Common myeloid progenitor, CD34-positive (primary cell): ENCODE measurements at regions not wholly inside any gene's neighbourhood (a gene's known extent, or its start where the extent isn't known, plus 50 kb on each side); places are given as distances from the start of the nearest gene placed in this dataset.

Source experiments
- CTCF ChIA-PET: fragments of 350-600 bp; sonication (Branson Sonifier 250); formaldehyde crosslinking; loops from one replicate; lab custom pipeline; 2021; ENCODE audit warnings: antibody characterized with exemption; lab: Charles Lee
- POLR2A ChIA-PET: fragments of 350-600 bp; sonication (Branson Sonifier 250); formaldehyde crosslinking; loops from one replicate; lab custom pipeline; 2021; ENCODE audit warnings: antibody characterized with exemption; lab: Charles Lee
- DNase-seq, 3 donors: peaks; one replicate each; pipeline versions ENCODE4 v3.0.0 to v3.0.0-alpha.2; 2013
- H3K27ac ChIP-seq, 2 experiments: 1 replicate in 1 of 2; 2 replicates in 1 of 2; pipeline ENCODE4 v1.7.0; 2013; ENCODE audit warnings: inconsistent platforms in 2 of 2, low read length in 2 of 2, mild to moderate bottlenecking in 2 of 2, low read depth in 1 of 2, moderate library complexity in 1 of 2; ENCODE audit not compliant: severe bottlenecking in 2 of 2, insufficient read depth in 1 of 2, poor library complexity in 1 of 2
- H3K27me3 ChIP-seq, 5 experiments: replicated peaks in 2 of 5; 1 replicate in 3 of 5; 2 replicates in 2 of 5; pipeline versions ENCODE4 v1.6.1 to v1.7.0; 2013; ENCODE audit warnings: low read length in 4 of 5, mild to moderate bottlenecking in 2 of 5, moderate library complexity in 2 of 5, inconsistent platforms in 1 of 5; ENCODE audit not compliant: insufficient read depth in 5 of 5, control insufficient read depth in 4 of 5
- H3K36me3 ChIP-seq, 4 experiments: 1 replicate in 2 of 4; 2 replicates in 2 of 4; pipeline versions ENCODE4 v1.6.1 to v1.7.0; 2013; ENCODE audit warnings: low read length in 3 of 4, control low read depth in 1 of 4, mild to moderate bottlenecking in 1 of 4; ENCODE audit not compliant: control insufficient read depth in 4 of 4, insufficient read depth in 4 of 4
- H3K4me1 ChIP-seq, 4 experiments: 1 replicate in 3 of 4; 2 replicates in 1 of 4; pipeline versions ENCODE4 v1.6.1 to v1.7.1; 2013; ENCODE audit warnings: low read length in 3 of 4, mild to moderate bottlenecking in 3 of 4, control low read depth in 1 of 4, inconsistent platforms in 1 of 4, moderate library complexity in 1 of 4; ENCODE audit not compliant: control insufficient read depth in 4 of 4, insufficient read depth in 4 of 4; ENCODE audit errors: control extremely low read depth in 1 of 4
- H3K4me3 ChIP-seq, 7 experiments: 1 replicate in 4 of 7; 2 replicates in 3 of 7; pipeline versions ENCODE4 v1.5.1 to v1.7.0; 2013; ENCODE audit warnings: mild to moderate bottlenecking in 7 of 7, low read length in 6 of 7, moderate library complexity in 6 of 7, inconsistent platforms in 2 of 7, low read depth in 2 of 7, control low read depth in 1 of 7; ENCODE audit not compliant: insufficient read depth in 4 of 7, control insufficient read depth in 1 of 7; ENCODE audit errors: extremely low read depth in 1 of 7
- H3K9me3 ChIP-seq, 5 experiments: 1 replicate in 4 of 5; 2 replicates in 1 of 5; pipeline versions ENCODE4 v1.6.1 to v1.7.1; 2013; ENCODE audit warnings: low read length in 4 of 5, mild to moderate bottlenecking in 2 of 5, inconsistent platforms in 1 of 5, low read depth in 1 of 5, moderate library complexity in 1 of 5; ENCODE audit not compliant: control insufficient read depth in 4 of 5, insufficient read depth in 2 of 5; ENCODE audit errors: control extremely low read depth in 1 of 5
- WGBS: methylation state at CpG from one replicate; pipeline ENCODE4 v1.1.5; 2013; ENCODE audit not compliant: insufficient coverage; 5-methylcytosine and 5-hydroxymethylcytosine counted together

GRCh38 chr10:3477683-3478082 lies 305.1 kb upstream of the PITRM1 start:
- no peaks in the 10 kb centered on the region for H3K36me3 ChIP-seq
- peaks cover 0 to 10% (median under 1%) of the 10 kb centered on the region in 4 experiments for H3K4me1 ChIP-seq
- WGBS, result 50% methylated on average over 2 of the region's 3 CpGs
- no peak overlapping the region for H3K4me3 ChIP-seq
- CTCF ChIA-PET, result no interaction called here
- no peak overlapping the region for H3K27ac ChIP-seq
- no peak for DNase-seq
- POLR2A ChIA-PET, result no interaction called here
- H3K27me3 ChIP-seq, result no peaks in the 10 kb centered on the region
- H3K9me3 ChIP-seq, result no peaks in the 10 kb centered on the region

GRCh38 chr10:3476640-3477448 lies 304.3 kb upstream of the PITRM1 start:
- Histone ChIP-seq H3K36me3 (no peaks in the 10 kb centered on the region), H3K4me1 (peaks cover 3 to 11% (median 4%) of the 10 kb centered on the region in 4 experiments), H3K27ac (no peak overlapping the region), H3K9me3 (no peaks in the 10 kb centered on the region), H3K27me3 (no peaks in the 10 kb centered on the region), H3K4me3 (no peak overlapping the region)
- DNase-seq, result no peak
- 100% methylated on average over 3 of the region's 12 CpGs for WGBS
- ChIA-PET POLR2A (interaction anchor here (0.5 kb wide), 1 partner anchor 312 kb away, joined by 3 read pairs; no protein-coding TSS in a partner anchor), CTCF (no interaction called here)

- no peak overlapping the region for H3K4me3 ChIP-seq
- 96% methylated on average over 9 of the region's 10 CpGs for WGBS
- no peaks in the 10 kb centered on the region for H3K9me3 ChIP-seq
- no peaks in the 10 kb centered on the region for H3K27me3 ChIP-seq
- H3K36me3 ChIP-seq, result no peaks in the 10 kb centered on the region
- POLR2A ChIA-PET, result no interaction called here
- DNase-seq, result no peak
- CTCF ChIA-PET, result no interaction called here
- peaks cover 3 to 14% (median 4%) of the 10 kb centered on the region in 4 experiments for H3K4me1 ChIP-seq
- H3K27ac ChIP-seq, result no peak overlapping the region
Measured at GRCh38 chr10:3476186-3476585, 303.6 kb upstream of the PITRM1 start.

- Histone ChIP-seq H3K9me3 (no peaks in the 10 kb centered on the region), H3K27me3 (no peaks in the 10 kb centered on the region), H3K4me1 (peaks cover 3 to 14% (median 4%) of the 10 kb centered on the region in 4 experiments), H3K4me3 (no peak overlapping the region), H3K36me3 (no peaks in the 10 kb centered on the region), H3K27ac (no peak overlapping the region)
- DNase-seq, result no peak
- ChIA-PET POLR2A (no interaction called here), CTCF (no interaction called here)
- 98% methylated on average over 5 of the region's 6 CpGs for WGBS
Measured at GRCh38 chr10:3475367-3475766, 302.8 kb upstream of the PITRM1 start.

GRCh38 chr10:3474266-3474665 lies 301.7 kb upstream of the PITRM1 start:
- 100% methylated on average over 2 of the region's 8 CpGs for WGBS
- CTCF ChIA-PET, result no interaction called here
- Histone ChIP-seq H3K4me3 (no peak overlapping the region), H3K9me3 (no peaks in the 10 kb centered on the region), H3K4me1 (peaks cover 3 to 16% (median 7%) of the 10 kb centered on the region in 4 experiments), H3K27me3 (no peaks in the 10 kb centered on the region), H3K27ac (no peak overlapping the region), H3K36me3 (no peaks in the 10 kb centered on the region)
- DNase-seq, result no peak
- POLR2A ChIA-PET, result no interaction called here

GRCh38 chr10:3473271-3473670 lies 300.7 kb upstream of the PITRM1 start:
- Histone ChIP-seq H3K4me3 (no peak overlapping the region), H3K4me1 (peaks cover 6 to 25% (median 16%) of the 10 kb centered on the region in 4 experiments), H3K27ac (no peak overlapping the region), H3K27me3 (no peaks in the 10 kb centered on the region), H3K36me3 (no peaks in the 10 kb centered on the region), H3K9me3 (no peaks in the 10 kb centered on the region)
- ChIA-PET POLR2A (no interaction called here), CTCF (interaction anchor here (0.6 kb wide), 1 partner anchor 702 kb away, joined by 3 read pairs; no protein-coding TSS in a partner anchor)
- no peak for DNase-seq
- WGBS, result 88% methylated on average over 9 of the region's 9 CpGs

- POLR2A ChIA-PET, result no interaction called here
Measured at GRCh38 chr10:3472287-3473051, 299.9 kb upstream of the PITRM1 start.

More at GRCh38 chr10:3472287-3473051, 299.9 kb upstream of the PITRM1 start:
- Histone ChIP-seq H3K4me1 (peaks cover 8 to 33% (median 24%) of the 10 kb centered on the region in 4 experiments), H3K27me3 (no peaks in the 10 kb centered on the region), H3K9me3 (no peaks in the 10 kb centered on the region), H3K27ac (no peak overlapping the region), H3K36me3 (no peaks in the 10 kb centered on the region), H3K4me3 (peak overlapping the region in 5 of 7 experiments; percentile 47 to 75 (median 55))
- 44% methylated on average over 5 of the region's 16 CpGs for WGBS
- CTCF ChIA-PET, result interaction anchor here (0.6 kb wide), 1 partner anchor 703 kb away, joined by 3 read pairs; no protein-coding TSS in a partner anchor
- DNase-seq, result peak; percentile 28 to 73 (median 63)
